OCI-LY3 (cell line): ENCODE measurements at regions not wholly inside any gene's neighbourhood (a gene's known extent, or its start where the extent isn't known, plus 50 kb on each side); places are given as distances from the start of the nearest gene placed in this dataset.

Experiments used
- EZH2phosphoT487 ChIP-seq: fragments of 200-600 bp; shearing (Covaris generic); IDR thresholded peaks from 2 replicates; pipeline ENCODE4 v1.6.1; 2018; ENCODE audit warnings: antibody characterized with exemption, mixed run types, low read depth
- TF ChIP-seq, protein P1 (sequence below): fragments of 200-600, 300-600 bp; sonication (generic); IDR thresholded peaks from 2 replicates; pipeline ENCODE4 v1.5.1; 2014; ENCODE audit warnings: antibody characterized with exemption, low read length, low read depth

DNA sequence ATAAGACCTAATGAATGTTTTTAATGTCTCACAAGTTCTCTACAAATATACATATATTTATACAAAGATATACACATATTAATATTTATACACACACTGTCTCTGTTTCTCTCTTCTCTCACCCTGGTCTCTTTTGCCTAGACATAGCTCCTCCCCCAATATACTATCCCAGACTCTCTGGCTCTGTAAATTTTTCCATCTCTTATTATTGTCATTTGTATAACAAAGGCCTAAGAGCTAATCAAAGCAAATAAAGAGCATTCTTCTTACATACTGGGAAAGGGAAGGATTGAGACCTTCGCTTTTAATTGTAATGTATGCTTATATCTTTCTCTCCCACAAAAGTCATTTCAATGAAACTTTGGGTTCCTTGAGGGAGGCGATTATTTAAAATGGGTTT, 318.1 kb downstream of the ADAMTS20 start:
- TF ChIP-seq, protein P1, sequence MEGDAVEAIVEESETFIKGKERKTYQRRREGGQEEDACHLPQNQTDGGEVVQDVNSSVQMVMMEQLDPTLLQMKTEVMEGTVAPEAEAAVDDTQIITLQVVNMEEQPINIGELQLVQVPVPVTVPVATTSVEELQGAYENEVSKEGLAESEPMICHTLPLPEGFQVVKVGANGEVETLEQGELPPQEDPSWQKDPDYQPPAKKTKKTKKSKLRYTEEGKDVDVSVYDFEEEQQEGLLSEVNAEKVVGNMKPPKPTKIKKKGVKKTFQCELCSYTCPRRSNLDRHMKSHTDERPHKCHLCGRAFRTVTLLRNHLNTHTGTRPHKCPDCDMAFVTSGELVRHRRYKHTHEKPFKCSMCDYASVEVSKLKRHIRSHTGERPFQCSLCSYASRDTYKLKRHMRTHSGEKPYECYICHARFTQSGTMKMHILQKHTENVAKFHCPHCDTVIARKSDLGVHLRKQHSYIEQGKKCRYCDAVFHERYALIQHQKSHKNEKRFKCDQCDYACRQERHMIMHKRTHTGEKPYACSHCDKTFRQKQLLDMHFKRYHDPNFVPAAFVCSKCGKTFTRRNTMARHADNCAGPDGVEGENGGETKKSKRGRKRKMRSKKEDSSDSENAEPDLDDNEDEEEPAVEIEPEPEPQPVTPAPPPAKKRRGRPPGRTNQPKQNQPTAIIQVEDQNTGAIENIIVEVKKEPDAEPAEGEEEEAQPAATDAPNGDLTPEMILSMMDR, result no peak
- no peak for TF ChIP-seq EZH2phosphoT487
